Myocyte (in vitro differentiated cells): ENCODE measurements at regions not wholly inside any gene's neighbourhood (a gene's known extent, or its start where the extent isn't known, plus 50 kb on each side); places are given as distances from the start of the nearest gene placed in this dataset.
"Not testable (repeated sequence)": the region's sequence is repeated elsewhere in the genome, so short reads cannot be mapped to it uniquely, and the experiment has no call there.

Experiments
- DNase-seq: peaks from one replicate; pipeline ENCODE4 v3.0.0-alpha.2; 2012; ENCODE audit warnings: low read depth

DNA sequence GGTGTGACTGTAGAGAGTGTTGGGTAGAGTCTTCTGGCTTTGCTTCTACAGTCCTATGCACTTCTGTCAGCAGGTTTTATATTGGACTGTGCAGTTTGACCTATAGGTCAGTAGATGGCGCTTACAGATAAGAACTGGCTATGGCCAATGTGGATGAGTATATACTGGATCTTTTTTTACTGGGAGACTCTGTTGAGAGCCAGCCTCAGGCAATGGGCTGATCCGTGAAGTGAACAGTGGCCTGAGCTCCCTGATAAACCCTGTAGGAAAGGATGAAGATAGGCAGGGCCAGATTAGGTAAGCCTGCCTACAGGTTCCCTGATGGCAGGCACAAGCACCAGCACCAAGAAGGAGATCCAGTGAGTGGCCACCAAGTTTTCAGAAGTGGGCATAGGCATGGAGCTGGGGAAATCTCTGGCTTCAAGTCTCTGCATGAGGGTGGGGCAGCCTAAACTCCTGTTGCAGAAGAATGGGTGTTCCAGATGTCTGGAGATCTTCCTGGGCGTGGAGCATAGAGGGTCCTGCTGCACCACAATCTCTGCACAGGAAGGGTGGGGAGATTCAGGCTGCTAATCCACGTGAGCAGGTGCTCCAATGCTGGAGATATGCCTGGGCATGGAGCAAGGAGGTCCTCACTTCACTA lies 326.0 kb upstream of the SGO1 start:
- peak; percentile 60 for DNase-seq

DNA sequence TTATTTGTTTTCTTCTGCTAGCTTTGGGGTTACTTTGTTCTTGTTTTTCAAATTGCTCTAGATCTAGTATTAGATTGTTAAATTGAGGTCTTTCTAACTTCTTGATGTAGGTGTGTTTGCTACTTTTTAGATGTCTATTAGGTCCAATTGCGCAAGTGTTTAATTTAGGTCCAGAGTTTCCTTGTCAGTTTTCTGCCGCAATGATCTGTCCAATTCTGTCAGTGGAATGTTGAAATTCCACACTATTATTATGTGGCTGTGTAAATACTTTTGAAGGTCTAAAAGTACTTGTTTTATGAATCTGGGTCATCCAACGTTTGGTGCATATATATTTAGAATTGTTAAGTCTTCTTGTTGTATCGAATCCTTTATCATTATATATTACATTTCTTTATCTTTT lies 324.4 kb upstream of the SGO1 start:
- DNase-seq: no peak

DNA sequence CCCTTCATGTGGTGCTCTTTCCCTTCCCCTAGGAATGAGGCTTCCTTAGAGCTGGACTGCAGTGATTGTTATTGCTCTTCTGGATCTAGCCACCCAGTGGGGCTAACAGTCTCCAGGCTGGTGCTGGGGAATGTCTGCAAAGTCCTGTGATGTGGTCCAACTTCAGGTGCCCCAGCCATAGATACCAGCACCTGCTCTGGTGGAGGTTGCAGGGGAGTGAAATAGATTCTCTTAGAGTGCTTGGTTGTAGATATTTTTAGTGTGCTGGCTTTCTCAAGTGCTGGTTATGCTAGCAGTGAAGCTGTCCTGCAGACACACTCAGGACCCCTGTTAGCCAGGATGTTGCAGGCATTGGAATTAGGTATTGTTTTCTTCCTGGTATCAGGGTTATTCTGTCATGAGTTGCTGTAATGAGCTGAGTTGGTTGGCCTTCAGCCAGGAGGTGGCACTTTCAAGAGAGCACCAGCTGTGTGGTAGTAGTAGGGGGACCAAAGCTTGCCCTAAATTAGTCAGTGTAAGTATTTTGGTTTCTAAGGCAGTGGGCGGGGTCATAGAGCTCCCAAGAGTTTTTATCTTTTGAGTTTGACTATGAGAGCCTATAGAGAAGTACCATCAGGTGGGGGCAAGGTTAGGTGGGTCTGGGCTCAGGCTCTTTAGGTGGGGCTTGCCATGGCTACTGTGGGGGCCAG lies 317.5 kb upstream of the SGO1 start:
- DNase-seq: peak; percentile 20

DNA sequence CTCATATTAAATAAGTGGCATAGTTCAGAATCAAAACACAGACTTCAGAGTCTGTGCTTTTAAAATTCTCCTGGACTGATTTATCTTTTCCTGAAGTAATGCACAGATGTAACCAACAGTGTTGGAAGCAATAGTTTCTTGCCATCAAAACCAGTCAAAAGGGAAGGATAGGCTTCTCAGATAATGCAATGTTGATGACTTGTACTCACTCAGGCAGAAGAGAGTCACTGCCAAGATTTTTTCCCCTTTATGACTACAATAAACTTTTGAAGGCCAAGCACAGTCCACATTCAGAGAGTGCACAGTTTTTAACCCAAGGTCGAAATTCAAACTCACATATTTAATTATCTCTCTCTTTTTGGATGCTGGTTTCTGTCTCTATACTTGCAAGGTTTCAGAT lies 305.0 kb upstream of the SGO1 start:
- no peak for DNase-seq

DNA sequence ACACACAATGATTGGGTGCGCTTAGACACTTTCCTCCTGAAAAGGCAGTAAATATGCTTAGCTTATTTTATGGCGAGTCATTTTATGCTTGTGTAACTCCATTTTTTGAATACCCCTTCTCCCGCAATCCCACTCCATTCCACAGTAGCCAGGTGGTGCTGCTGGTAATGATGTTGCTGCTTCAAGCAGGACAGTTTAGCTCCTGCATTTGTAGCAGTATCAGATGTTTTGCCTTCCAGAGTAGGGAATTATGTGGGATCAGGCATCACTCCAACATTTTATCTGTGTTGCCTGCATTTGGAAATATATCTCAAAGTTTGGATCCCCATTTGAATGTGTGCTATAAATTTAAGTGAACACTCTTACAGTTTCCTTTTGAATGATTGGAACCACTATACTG lies 302.1 kb upstream of the SGO1 start:
- no peak for DNase-seq

DNA sequence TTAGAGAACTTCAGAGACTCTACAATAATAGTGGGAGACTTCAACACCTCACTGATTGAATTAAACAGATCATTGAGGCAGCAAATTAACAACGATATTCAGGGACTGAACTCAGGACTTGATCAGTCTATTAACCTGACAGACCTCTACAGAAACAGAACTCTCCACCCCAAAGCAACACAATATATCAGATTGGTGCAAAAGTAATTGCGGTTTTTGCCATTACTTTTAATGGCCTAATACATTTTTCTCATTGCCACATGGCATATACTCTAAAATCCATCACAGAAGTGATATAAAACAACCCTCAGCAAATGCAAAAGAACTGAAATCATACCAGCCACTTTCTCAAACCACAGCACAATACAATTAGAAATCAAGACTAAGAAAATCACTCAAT lies 298.1 kb upstream of the SGO1 start:
- no peak for DNase-seq

DNA sequence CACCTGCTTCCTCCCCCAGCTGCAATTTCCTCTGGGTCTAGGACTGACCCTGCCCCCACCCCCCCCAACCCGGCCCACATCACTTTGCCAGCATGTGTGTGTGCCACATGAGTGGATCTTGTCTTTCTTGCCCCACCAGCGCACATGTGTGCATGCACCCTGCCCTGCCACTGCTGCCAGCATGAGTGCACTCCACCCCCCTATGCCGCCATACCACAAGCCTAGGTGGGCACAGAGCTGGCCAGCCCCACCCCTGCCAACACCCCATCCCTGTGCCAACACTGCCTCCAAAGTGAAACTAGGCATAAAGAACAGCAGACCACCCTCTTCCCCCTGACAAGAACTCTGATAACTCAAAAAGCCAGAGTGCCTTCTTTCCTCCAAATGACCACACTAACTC lies 296.3 kb upstream of the SGO1 start:
- no peak for DNase-seq

DNA sequence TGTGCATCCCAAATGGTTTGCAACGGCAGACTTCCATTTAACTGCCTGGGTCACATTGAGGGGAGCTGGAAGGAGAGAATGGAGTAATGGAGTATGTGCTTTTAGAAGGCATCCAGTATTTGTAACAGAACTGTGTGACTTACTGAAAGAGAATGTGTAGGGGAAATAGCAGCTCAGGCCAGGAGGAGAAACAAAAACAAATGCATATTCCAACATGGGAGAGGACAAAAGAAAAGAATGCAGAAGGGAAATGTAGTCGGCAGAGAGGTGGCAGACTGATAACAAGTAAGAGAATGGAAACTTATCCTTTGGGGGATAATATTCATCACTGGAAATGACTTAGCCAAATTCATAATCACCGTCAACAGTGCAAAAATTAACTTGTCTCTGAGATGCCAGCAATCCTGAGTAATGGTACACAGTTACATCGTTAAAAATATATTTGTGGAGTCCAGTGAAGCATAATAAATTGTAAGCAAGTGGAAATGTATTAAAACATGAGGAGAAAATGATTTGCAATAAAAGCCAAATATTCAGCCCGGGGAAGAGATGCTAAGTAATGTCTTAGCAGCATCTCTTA lies 294.9 kb upstream of the SGO1 start:
- DNase-seq: no peak

DNA sequence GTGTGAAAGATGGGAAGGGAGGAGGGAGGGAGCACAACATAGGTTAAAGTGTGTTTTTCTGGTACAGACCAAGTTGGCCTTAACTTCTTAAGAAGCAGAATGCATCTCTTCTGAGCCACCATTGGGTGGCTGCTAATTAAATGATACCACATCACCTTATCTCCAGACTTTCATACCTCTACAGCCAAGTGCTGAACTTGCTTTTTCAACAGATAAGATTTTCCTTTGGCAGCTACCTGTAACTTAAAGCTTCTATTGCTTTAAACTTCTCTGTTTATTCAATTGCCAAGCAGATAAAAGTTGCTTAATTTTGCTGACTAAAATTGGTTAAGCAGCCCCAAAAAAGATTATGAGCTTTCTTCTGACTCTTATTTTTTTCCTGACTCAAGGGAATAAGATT lies 292.4 kb upstream of the SGO1 start:
- no peak for DNase-seq

DNA sequence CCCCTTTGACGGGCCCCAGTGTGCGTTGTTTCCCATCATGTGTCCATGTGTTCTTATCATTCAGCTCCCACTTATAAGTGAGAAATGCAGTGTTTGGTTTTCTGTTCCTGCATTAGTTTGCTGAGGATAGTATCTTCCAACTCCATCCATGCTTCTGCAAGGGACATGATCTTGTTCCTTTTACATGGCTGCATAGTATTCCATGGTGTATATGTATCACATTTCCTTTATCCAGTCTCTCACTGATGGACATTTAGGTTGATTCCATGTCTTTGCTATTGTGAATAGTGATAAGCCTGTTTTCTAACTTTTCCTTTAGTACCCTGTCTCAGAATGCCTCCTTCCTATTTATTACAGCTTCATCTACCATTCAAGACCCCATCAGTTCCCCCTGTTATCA lies 278.2 kb upstream of the SGO1 start:
- DNase-seq: not testable (repeated sequence)

DNA sequence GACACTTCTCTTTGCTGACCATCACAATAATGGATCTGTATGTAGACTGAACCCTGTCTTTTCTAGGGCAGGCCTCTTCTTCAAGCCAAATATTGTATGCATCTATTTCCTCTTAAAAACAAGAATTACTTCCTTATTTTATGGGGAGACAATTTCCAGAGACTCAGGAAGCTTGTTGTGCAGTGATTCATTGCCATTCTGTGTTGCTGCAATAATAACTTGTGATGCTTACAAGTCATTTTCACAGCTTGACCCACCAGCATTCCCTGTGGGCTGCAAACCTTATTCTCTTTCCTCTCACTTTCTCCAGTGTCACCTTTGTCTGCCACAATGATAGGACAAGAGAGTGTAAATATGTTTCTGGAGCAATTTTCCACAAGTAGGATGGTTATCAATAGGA lies 276.7 kb upstream of the SGO1 start:
- DNase-seq: no peak

DNA sequence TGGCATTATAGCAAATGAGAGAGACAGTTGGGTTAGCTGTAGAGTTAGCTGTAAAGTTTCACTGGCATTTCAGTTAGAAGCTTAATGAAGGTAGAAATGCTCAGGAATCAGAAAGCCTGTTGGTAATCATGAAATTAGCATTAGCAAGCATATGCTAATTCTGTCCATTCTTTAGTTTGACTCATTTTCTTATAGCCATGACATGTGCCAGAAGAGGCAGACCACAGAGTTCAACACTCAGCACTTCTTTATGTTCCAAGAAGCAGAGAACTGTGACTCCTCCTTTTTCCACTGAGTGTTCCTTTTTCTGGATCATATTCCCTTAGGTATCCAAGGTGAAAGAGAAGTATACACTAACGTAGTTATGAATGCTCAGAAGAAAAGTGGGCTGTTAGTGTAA lies 276.2 kb upstream of the SGO1 start:
- no peak for DNase-seq

DNA sequence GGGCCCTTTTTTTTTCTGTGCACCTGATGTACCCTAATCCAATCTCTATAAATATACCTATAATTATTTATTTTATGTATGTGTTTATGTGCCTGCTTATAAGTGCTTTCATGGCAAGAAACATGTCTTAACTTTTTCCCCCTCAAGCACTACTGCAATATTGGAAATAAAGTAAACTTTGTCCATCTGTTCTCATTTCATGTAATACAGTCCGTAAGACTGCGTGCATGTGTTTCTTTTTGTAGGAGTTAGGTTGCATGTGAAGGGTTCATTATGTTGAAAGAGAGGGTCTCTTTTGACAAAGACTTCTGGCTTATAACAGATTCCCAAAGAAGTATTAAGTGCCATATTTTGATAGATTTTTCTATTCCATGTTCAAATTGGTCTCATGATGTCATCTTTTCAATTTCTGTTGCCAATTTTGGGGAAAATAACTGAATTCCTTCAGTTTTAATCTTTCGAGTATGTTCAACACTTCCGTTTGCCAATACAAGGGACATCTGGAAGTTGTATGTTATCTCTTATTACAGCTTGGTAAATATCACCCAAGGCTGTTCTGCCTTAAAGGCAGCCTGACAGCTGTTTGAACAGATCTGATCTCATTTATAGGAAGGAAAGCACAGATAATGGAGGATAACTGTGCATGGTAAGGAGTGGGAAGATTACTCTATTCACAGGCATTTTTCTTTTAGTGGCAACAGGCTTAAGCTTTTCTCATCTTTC lies 273.1 kb upstream of the SGO1 start:
- DNase-seq: no peak

DNA sequence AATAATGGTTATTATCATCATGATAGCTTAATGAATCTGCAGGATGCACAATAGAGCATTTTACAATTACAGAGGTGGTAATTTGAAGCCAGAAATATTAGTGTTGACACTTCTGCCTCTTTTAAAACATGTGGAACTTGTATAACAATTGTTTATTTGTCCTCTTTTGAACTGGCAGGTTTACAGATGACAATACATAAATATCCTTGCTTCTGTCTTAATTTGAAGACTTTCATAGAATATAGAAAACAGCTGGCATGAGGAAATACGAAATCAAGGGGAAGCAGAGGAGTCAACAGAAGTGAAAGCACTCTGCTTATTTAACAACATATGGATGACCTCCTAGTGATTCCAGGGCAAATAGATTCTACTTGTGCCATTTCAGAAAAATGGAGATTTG lies 270.5 kb upstream of the SGO1 start:
- no peak for DNase-seq

DNA sequence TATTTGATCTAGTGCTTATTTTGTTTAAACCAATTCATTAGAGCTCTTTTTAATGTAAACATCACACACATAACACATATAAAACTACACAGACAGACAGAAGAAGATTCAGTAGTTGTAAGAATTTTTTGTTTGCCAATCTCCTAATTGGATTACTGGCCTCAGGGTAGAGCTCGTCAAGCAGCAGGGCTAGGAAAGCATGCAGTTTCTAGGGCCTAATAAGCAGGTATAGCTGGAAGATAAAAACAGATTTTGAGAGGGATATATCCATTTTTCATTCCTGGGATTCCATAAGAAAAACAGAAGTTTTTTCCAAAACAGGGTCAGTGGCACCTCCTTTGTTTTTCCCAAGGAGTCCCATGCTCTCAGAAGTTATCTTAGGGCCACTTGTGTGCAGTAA lies 265.2 kb upstream of the SGO1 start:
- no peak for DNase-seq

DNA sequence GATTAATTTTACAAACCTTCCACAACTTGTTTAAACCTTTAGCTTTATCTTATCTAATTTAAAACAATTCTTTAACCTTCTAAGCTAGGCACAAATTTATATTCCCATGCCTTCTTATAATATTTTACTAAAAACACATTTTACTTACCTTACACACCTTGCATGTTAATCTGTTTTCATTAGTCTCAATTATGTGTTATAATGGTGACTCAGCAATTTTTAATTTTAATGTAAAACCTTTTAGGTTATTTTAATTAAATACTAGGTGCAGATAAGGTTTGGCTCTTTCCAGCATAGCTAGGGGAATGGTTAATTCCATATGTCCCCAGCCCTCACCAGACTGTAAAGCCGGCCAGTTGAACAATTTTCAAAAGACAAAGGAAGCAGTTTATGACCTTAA lies 264.6 kb upstream of the SGO1 start:
- DNase-seq: no peak

DNA sequence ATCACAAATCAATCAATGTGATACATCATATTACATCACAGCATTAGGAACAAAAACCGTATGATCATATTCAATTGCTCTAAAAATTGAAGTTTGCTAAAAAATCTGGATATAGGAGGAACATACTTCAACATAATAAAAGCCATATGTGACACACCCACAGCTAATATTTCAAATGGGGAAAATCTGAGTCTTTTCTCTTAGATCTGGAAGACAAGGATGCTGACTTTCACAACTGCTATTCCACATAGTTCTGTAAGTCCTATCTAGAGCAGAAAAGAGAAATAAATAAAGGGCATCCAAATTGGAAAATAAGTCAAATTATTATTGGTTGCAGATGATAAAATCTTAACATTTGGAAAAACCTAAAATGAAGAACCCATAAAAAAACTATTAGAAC lies 256.8 kb upstream of the SGO1 start:
- DNase-seq: no peak

DNA sequence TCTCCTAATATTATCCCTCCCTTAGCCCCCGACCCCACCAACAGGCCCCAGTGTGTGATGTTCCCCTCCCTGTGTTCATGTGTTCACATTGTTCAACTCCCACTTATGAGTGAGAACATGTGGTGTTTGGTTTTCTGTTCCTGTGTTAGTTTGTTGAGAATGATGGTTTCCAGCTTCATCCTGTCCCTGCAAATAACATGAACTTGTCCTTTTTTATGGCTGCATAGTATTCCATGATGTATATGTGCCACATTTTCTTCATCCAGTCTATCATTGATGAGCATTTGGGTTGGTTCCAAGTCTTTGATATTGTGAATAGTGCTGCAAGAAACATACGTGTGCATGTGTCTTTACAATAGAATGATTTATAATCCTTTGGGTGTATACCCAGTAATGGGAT lies 241.3 kb upstream of the SGO1 start:
- not testable (repeated sequence) for DNase-seq

DNA sequence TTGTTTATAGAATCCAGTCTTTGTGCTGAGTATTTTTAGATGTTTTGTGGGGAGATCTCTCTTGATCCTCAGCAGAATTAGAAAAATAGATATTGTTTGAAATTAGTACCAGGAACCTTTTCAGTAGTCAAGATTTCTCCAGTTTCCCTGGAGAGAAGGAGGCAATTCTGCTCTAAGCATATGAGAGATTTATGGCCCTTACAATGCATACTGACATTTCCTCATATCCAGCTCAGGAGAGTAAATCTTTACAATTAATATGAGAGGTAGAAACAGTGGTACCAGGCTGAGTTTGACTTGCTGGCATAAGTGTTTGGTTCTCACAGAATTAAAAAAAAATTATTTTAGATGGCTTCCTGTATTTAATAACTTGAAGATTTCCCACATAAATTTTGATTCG lies 239.1 kb upstream of the SGO1 start:
- DNase-seq: no peak

DNA sequence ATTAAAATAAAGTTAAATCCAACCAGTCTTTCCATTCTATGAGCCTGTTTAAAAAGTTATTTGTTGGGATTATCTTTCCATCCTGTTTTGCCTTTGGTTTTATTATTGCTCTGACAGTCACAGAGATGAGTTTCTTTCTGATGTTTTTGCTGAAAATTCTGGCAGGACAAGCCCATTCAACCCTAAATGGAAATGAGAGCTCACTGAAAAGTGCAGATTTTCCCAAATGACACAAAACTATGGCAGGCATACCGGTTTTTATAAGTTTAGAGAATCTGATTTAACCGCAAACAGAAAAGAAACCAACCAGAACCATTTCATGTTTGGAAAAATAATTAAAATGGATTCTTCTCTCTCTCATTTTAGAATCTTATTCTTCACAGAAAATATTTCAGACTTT lies 238.1 kb upstream of the SGO1 start:
- no peak for DNase-seq

DNA sequence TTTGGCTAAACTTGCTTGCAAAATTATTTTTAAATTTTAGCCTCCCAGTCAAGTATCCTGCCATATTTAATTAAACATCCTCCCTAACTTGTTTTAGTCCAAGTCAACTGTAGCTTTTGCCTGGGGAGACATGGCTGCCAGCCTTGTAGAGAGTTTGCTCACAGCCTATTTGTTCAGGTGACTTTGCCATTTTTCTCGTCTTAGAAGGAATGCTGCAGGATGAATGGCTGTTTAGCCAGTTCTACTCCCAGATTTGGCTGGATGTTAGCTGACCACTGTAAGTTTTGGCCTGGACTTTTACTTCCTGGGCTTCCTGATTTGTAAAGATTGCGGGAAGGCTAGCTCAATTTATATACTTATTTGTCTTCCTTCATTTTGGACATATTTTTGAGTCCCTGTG lies 236.4 kb upstream of the SGO1 start:
- DNase-seq: no peak

DNA sequence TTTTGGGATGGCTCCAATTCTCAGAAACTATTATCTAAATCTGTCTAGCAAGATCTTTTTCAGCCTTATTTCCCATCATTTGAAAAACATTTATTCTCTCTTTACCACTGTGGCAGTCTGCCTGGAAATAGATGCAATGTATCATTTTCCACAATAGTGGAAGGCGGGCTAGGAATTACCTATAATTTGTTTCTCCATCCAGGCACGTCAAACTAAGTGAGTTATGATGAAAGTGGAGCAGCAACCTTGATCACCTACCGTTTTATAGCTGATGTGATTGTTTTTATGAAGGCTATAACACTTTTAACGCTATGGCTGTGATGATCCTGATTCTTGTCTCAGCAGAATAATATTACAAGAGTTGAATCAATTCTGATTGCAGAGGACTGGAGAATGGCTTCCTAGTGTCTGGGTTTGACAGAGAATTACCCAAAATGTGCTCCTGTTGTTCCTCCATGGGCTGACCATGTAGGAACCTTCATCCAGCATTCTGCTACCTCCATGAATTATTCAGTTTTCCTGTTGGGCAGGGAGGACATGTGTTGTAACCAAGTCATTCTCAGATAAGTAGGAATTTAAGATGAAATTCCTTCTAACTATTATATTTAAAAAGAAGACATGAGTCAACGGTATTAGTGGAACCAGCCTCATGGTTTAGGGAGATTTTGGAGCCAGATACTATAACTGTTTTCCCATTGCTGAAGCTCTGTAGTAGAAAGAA lies 231.5 kb upstream of the SGO1 start:
- no peak for DNase-seq
